ENCODE measurements at regions not wholly inside any gene's neighbourhood (a gene's known extent, or its start where the extent isn't known, plus 50 kb on each side); places are given as distances from the start of the nearest gene placed in this dataset.

DNA sequence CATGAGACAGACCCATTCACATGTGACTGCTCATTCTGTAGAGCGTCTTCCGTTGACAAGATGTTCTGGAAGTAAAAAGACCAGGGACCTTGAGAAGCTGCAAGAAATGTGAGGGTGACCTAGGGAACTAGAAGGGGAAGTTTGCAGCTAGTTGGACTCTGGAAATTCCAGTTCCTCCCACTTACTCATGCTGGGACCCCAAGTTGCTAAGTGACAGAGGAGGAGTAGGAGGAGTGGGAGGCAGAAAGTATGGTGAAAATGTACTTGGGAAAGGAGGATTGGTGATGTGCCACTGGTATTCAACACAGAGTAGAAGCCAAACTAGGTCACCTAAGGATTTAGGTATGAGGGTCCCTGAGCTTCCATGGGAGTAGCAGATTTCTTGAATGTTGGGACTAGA is 132.4 kb downstream of the KCNA5 start:
- no peak overlapping the region for H3K4me3 Mint-ChIP-seq

DNA sequence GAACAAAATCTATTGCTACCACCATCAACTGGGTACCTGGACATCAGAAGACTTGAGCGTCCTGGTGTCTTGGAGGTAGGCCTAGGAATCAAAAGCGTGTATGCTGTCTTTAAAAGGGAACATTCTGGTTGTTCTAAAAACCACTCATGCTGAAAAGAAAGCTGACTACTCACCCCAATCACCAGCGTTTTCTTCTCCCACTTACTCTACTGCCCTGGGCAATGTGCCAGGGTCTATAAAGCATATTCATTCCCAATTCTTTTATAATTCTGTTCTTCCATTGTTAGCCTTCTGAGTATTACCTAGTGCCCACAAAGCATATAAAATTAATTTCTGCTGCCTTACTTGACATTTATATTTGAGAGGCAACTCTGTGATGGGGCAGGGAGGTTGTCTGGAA is 133.4 kb downstream of the KCNA5 start:
- H3K9me3 Mint-ChIP-seq: peaks cover 9% of the 10 kb centered on the region
- ATAC-seq (replicated peaks): no peak
- no peak overlapping the region for H3K27ac Mint-ChIP-seq
- no peaks in the 10 kb centered on the region for H3K4me1 Mint-ChIP-seq
- no peak overlapping the region for H3K4me3 Mint-ChIP-seq
- H3K36me3 Mint-ChIP-seq (ENCODE audit: low read depth): no peaks in the 10 kb centered on the region
- peaks cover 6% of the 10 kb centered on the region for H3K27me3 Mint-ChIP-seq

More for the DNA sequence above, 132.4 kb downstream of the KCNA5 start:
- Mint-ChIP-seq H3K27ac (no peak overlapping the region), H3K9me3 (peaks cover 9% of the 10 kb centered on the region), H3K27me3 (peaks cover 6% of the 10 kb centered on the region), H3K4me1 (no peaks in the 10 kb centered on the region), H3K36me3 (ENCODE audit: low read depth) (no peaks in the 10 kb centered on the region)
- no peak for ATAC-seq (replicated peaks)

- Mint-ChIP-seq H3K36me3 (ENCODE audit: low read depth) (no peaks in the 10 kb centered on the region), H3K27ac (no peak overlapping the region), H3K4me3 (no peak overlapping the region), H3K27me3 (peaks cover 6% of the 10 kb centered on the region), H3K4me1 (no peaks in the 10 kb centered on the region), H3K9me3 (peaks cover 9% of the 10 kb centered on the region)
- ATAC-seq (replicated peaks): no peak
Observed at GRCh38 chr12:5177731-5178130, 134.1 kb downstream of the KCNA5 start.

DNA sequence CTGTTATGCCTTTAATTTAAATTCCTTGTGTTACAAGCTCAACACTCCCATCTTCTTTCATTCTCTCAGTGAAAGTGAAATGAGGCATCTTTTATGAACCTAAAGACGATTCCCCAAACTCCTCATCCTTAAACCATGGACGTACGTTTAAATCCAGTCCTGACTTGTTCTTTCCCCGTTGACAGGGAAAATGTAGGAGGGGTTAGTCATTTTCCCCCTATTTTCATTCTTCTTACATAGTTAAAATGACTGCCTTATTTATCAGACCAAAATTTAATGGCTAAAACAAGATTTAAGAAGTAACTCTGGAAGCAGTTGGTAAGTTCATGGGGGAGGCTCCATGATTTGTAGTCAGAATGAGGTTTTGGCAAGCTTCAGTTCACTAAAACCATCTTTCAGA is 134.9 kb downstream of the KCNA5 start:
- Mint-ChIP-seq H3K27ac (no peak overlapping the region), H3K9me3 (peaks cover 9% of the 10 kb centered on the region)

GRCh38 chr12:5180496-5180895 is 136.8 kb downstream of the KCNA5 start:
- peaks cover 6% of the 10 kb centered on the region for H3K27me3 Mint-ChIP-seq
- H3K4me1 Mint-ChIP-seq: no peaks in the 10 kb centered on the region
- no peak for ATAC-seq (replicated peaks)

More for the DNA sequence above, 134.9 kb downstream of the KCNA5 start:
- H3K36me3 Mint-ChIP-seq (ENCODE audit: low read depth): no peaks in the 10 kb centered on the region
- H3K27me3 Mint-ChIP-seq: peaks cover 6% of the 10 kb centered on the region
- H3K4me3 Mint-ChIP-seq: no peak overlapping the region
- no peak for ATAC-seq (replicated peaks)
- H3K4me1 Mint-ChIP-seq: no peaks in the 10 kb centered on the region

DNA sequence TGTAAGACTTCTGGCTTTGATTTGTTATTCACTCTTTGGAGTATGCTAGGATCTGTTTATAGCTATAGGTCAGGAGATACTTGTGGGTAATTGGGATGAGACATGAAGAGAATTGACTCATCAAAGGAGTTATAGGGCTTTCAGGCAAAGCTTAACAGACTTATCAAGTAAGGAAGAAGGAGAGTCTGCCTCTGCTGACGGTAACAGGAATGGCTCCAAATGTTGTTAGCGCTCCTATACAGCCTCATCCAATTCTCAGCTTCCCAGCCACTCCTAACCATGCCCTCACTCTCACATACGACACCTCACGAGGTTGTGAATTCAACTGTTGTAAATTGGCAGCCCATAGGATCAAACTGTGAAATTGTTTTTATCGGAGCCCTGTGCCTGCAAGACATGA is 140.5 kb downstream of the KCNA5 start:
- H3K36me3 Mint-ChIP-seq (ENCODE audit: low read depth): no peaks in the 10 kb centered on the region
- peaks cover 4% of the 10 kb centered on the region for H3K27me3 Mint-ChIP-seq
- ATAC-seq (replicated peaks): no peak
- no peak overlapping the region for H3K4me3 Mint-ChIP-seq
- H3K27ac Mint-ChIP-seq: no peak overlapping the region
- H3K4me1 Mint-ChIP-seq: no peaks in the 10 kb centered on the region
- H3K9me3 Mint-ChIP-seq: no peaks in the 10 kb centered on the region

More at GRCh38 chr12:5180496-5180895, 136.8 kb downstream of the KCNA5 start:
- no peaks in the 10 kb centered on the region for H3K36me3 Mint-ChIP-seq (ENCODE audit: low read depth)
- H3K27ac Mint-ChIP-seq: no peak overlapping the region
- peaks cover 5% of the 10 kb centered on the region for H3K9me3 Mint-ChIP-seq
- no peak overlapping the region for H3K4me3 Mint-ChIP-seq

GRCh38 chr12:5185435-5186069 is 141.9 kb downstream of the KCNA5 start:
- H3K9me3 Mint-ChIP-seq: no peaks in the 10 kb centered on the region
- no peaks in the 10 kb centered on the region for H3K36me3 Mint-ChIP-seq (ENCODE audit: low read depth)
- H3K27me3 Mint-ChIP-seq: peaks cover 3% of the 10 kb centered on the region
- H3K4me1 Mint-ChIP-seq: no peaks in the 10 kb centered on the region
- no peak for ATAC-seq (replicated peaks)
- no peak overlapping the region for H3K4me3 Mint-ChIP-seq
- H3K27ac Mint-ChIP-seq: no peak overlapping the region

- Mint-ChIP-seq H3K36me3 (ENCODE audit: low read depth) (no peaks in the 10 kb centered on the region), H3K27ac (no peak overlapping the region), H3K4me3 (no peak overlapping the region), H3K4me1 (no peaks in the 10 kb centered on the region), H3K27me3 (peaks cover 3% of the 10 kb centered on the region), H3K9me3 (no peaks in the 10 kb centered on the region)
- no peak for ATAC-seq (replicated peaks)
Observed at GRCh38 chr12:5186715-5187114, 143.0 kb downstream of the KCNA5 start.

DNA sequence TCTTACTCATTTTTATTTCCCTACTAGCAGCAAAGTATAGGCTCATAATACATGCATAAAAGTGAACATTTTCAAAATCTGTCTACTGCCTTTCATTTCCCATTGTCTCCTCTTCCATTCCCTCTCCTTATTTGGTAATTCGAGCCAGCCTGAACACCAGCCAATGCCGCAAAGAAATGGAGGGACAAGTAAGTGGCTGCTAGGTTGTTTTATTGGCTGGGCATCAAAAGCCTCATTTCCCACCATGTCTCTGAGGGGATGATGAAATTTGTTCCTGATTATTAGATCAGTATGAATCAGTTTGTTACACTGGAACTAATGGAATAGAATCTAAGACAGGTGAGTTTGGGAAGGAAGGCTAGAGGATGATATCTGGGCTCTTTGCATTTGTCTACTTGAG is 143.5 kb downstream of the KCNA5 start:
- Mint-ChIP-seq H3K36me3 (ENCODE audit: low read depth) (no peaks in the 10 kb centered on the region), H3K27ac (no peak overlapping the region), H3K4me1 (no peaks in the 10 kb centered on the region), H3K27me3 (peaks cover 3% of the 10 kb centered on the region), H3K9me3 (no peaks in the 10 kb centered on the region), H3K4me3 (no peak overlapping the region)
- no peak for ATAC-seq (replicated peaks)

- Mint-ChIP-seq H3K27me3 (peaks cover 4% of the 10 kb centered on the region), H3K4me3 (no peak overlapping the region), H3K36me3 (ENCODE audit: low read depth) (no peaks in the 10 kb centered on the region), H3K27ac (no peak overlapping the region), H3K9me3 (no peaks in the 10 kb centered on the region), H3K4me1 (no peaks in the 10 kb centered on the region)
- no peak for ATAC-seq (replicated peaks)
Observed at GRCh38 chr12:5188472-5188871, 144.8 kb downstream of the KCNA5 start.

DNA sequence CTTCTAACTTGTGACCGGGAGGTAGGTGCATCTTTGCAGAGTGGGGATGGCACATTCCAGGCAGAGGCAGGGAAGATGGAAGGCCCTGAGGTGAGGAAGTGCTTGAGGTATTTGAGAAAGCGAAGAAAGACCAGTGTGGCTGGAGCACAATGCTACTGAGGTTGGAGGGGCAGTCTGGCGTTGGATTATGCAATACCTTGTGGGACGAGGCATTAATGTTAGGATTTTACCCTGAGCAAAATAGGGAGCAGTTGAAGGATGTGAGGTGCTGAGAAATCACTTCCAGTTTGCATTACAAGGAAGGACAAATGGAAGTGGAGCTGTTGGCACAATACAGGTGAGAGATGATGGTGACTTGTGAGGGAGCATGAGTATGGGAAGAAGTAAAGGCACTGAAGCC is 145.5 kb downstream of the KCNA5 start:
- H3K4me3 Mint-ChIP-seq: no peak overlapping the region
- no peak overlapping the region for H3K27ac Mint-ChIP-seq
- no peaks in the 10 kb centered on the region for H3K4me1 Mint-ChIP-seq
- ATAC-seq (replicated peaks): no peak
- H3K9me3 Mint-ChIP-seq: no peaks in the 10 kb centered on the region
- peaks cover 6% of the 10 kb centered on the region for H3K27me3 Mint-ChIP-seq
- no peaks in the 10 kb centered on the region for H3K36me3 Mint-ChIP-seq (ENCODE audit: low read depth)

- no peak for ATAC-seq (replicated peaks)
- no peaks in the 10 kb centered on the region for H3K9me3 Mint-ChIP-seq
- no peak overlapping the region for H3K27ac Mint-ChIP-seq
- H3K4me3 Mint-ChIP-seq: no peak overlapping the region
- H3K4me1 Mint-ChIP-seq: no peaks in the 10 kb centered on the region
- no peaks in the 10 kb centered on the region for H3K36me3 Mint-ChIP-seq (ENCODE audit: low read depth)
- H3K27me3 Mint-ChIP-seq: peaks cover 17% of the 10 kb centered on the region
Observed at GRCh38 chr12:5191803-5192538, 148.3 kb downstream of the KCNA5 start.

- Mint-ChIP-seq H3K9me3 (no peaks in the 10 kb centered on the region), H3K27me3 (peaks cover 21% of the 10 kb centered on the region), H3K27ac (no peak overlapping the region), H3K36me3 (ENCODE audit: low read depth) (no peaks in the 10 kb centered on the region), H3K4me1 (no peaks in the 10 kb centered on the region), H3K4me3 (no peak overlapping the region)
- no peak for ATAC-seq (replicated peaks)
Observed at GRCh38 chr12:5192726-5193125, 149.0 kb downstream of the KCNA5 start.

GRCh38 chr12:5194306-5194705 is 150.6 kb downstream of the KCNA5 start:
- H3K9me3 Mint-ChIP-seq: no peaks in the 10 kb centered on the region
- no peaks in the 10 kb centered on the region for H3K4me1 Mint-ChIP-seq
- ATAC-seq (replicated peaks): no peak
- H3K27me3 Mint-ChIP-seq: peaks cover 23% of the 10 kb centered on the region
- no peak overlapping the region for H3K27ac Mint-ChIP-seq
- H3K4me3 Mint-ChIP-seq: no peak overlapping the region
- no peaks in the 10 kb centered on the region for H3K36me3 Mint-ChIP-seq (ENCODE audit: low read depth)

DNA sequence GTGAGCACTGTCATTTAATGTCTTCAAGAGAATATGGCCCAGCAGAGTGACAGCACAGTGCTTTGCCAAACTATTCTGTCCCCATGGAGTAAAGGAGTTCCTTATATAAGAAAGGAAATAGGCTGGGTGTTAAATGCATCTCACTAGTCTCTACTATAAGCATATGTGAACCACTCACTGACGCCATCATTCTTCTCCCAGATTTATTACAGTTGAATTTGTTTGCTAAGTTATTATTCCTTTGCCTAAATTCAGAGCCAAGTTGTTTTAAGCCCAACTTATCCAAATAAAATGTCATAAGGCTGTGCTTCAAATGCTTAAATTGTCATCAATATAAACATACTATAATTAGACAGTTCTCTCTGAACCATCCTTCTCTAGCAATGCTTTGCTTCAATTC is 151.6 kb downstream of the KCNA5 start:
- no peak overlapping the region for H3K27ac Mint-ChIP-seq
- H3K36me3 Mint-ChIP-seq (ENCODE audit: low read depth): no peaks in the 10 kb centered on the region
- H3K4me1 Mint-ChIP-seq: no peaks in the 10 kb centered on the region
- H3K4me3 Mint-ChIP-seq: no peak overlapping the region
- H3K27me3 Mint-ChIP-seq: peaks cover 26% of the 10 kb centered on the region
- H3K9me3 Mint-ChIP-seq: no peaks in the 10 kb centered on the region
- no peak for ATAC-seq (replicated peaks)

All from activated T-helper 17 cell treated with anti-CD3 and anti-CD28 coated beads, Interleukin-2, amount 50 U/mL, for 72 hours (primary cell).